ENCODE measurements at regions not wholly inside any gene's neighbourhood (a gene's known extent, or its start where the extent isn't known, plus 50 kb on each side); places are given as distances from the start of the nearest gene placed in this dataset.

DNA sequence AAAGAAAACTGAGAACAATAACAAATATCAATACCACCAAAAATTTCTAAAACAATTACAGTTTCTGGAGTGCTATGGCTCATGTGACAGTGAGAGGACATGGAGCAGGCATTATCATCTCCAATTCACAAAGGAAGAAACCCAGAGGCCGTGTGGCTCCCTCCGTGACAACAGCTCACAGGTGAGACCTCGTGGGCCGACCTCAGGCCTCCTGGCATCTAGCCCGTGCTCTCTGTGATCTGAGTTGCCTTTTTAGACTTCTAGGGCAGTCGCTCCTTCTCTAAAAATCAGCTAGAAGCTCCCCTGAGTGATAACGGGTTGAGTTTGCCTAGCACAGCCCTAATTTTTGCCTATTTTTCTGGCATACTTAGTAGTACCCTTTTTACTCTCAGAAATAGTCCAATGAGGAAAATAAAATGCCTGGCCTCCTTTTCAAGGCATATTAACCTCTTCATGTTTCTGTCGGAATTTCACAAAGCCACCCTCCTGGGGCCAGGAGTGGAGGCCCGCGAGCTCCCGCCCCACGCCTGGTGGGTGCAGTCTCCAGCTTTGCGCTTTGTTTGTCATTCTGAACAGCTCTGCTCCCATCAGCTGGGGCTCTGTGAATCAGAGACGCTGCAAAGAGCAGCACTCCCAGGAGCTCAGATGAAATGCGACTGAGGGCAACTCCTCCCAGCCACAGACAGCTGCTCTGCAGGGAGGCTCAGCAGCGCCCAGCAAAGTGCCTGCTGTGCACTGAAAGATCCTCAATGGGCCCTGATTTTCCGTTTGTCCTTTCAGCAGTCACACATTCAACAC, 292.5 kb downstream of the UQCRFS1 start:
- no peak for TF ChIP-seq ZNF274 (IDR thresholded peaks at IDR 0.05; ENCODE audit: low read depth, low read length)
- TF ChIP-seq YY1 (IDR thresholded peaks at IDR 0.05; ENCODE audit: insufficient read depth, insufficient read length), result no peak
- no peak for TF ChIP-seq SUZ12 (IDR thresholded peaks at IDR 0.05; ENCODE audit: extremely low read depth, insufficient read depth, insufficient read length)

Measured in NT2/D1 (cell line).